GM23338 (cell line): ENCODE measurements at regions not wholly inside any gene's neighbourhood (a gene's known extent, or its start where the extent isn't known, plus 50 kb on each side); places are given as distances from the start of the nearest gene placed in this dataset.

ENCODE experiments used
- ATAC-seq: fragments of 200-7000 bp; cut with Tn5 transposase; 3 replicates; pipeline ENCODE4 v1.9.1; 2020
- DNase-seq: peaks from one replicate; pipeline ENCODE4 v3.0.0-alpha.2; 2015; ENCODE audit warnings: low spot score
- H2AFZ ChIP-seq: fragments of 200-600 bp; sonication (generic); 2 replicates; pipeline ENCODE4 v1.8.0; 2016; ENCODE audit warnings: antibody characterized with exemption, mild to moderate bottlenecking, moderate library complexity
- H3F3A ChIP-seq: fragments of 200-600 bp; sonication (generic); replicated peaks from 2 replicates; pipeline ENCODE4 v1.8.0; 2017; ENCODE audit warnings: antibody characterized with exemption, mixed run types, low read depth
- H3K27ac ChIP-seq: fragments of 200-600 bp; sonication (generic); 2 replicates; pipeline ENCODE4 v1.6.1; 2016; ENCODE audit warnings: low read depth
- H3K27me3 ChIP-seq: fragments of 200-600 bp; sonication (generic); 2 replicates; pipeline ENCODE4 v1.8.0; 2016; ENCODE audit warnings: mild to moderate bottlenecking, mixed run types, moderate library complexity; ENCODE audit not compliant: insufficient read depth
- H3K36me3 ChIP-seq: fragments of 200-600 bp; sonication (generic); 2 replicates; pipeline ENCODE4 v1.8.0; 2016; ENCODE audit warnings: mild to moderate bottlenecking; ENCODE audit not compliant: insufficient read depth
- H3K4me1 ChIP-seq: fragments of 200-600 bp; sonication (generic); 2 replicates; pipeline ENCODE4 v1.8.0; 2016; ENCODE audit warnings: mild to moderate bottlenecking, moderate library complexity; ENCODE audit not compliant: insufficient read depth
- H3K4me2 ChIP-seq: fragments of 200-600 bp; sonication (generic); 2 replicates; pipeline ENCODE4 v1.7.1; 2017; ENCODE audit warnings: mixed run types
- H3K4me3 ChIP-seq: fragments of 200-600 bp; sonication (generic); 2 replicates; pipeline ENCODE4 v1.6.1; 2016; ENCODE audit warnings: mixed run types
- H3K79me2 ChIP-seq: fragments of 200-600 bp; sonication (generic); replicated peaks from 2 replicates; pipeline ENCODE4 v1.8.0; 2017; ENCODE audit warnings: mild to moderate bottlenecking; ENCODE audit not compliant: insufficient read depth
- H3K9me2 ChIP-seq: fragments of 200-600 bp; sonication (generic); 2 replicates; pipeline ENCODE4 v1.8.0; 2017; ENCODE audit not compliant: insufficient read depth
- H4K20me1 ChIP-seq: fragments of 200-600 bp; sonication (generic); replicated peaks from 2 replicates; pipeline ENCODE4 v1.8.0; 2017; ENCODE audit warnings: mild to moderate bottlenecking; ENCODE audit not compliant: insufficient read depth
- H3K27ac Mint-ChIP-seq: 2 replicates; pipeline ENCODE4 v1.8.0; 2020; ENCODE audit warnings: inconsistent platforms, mild to moderate bottlenecking, moderate library complexity, mixed read lengths
- H3K27me3 Mint-ChIP-seq: 3 replicates; pipeline ENCODE4 v1.8.0; 2022; ENCODE audit warnings: low read depth, mild to moderate bottlenecking, moderate library complexity, mixed read lengths, inconsistent platforms; ENCODE audit not compliant: insufficient read depth, poor library complexity
- H3K36me3 Mint-ChIP-seq: 3 replicates; pipeline ENCODE4 v1.8.0; 2021; ENCODE audit warnings: low read depth, mild to moderate bottlenecking, inconsistent platforms, moderate library complexity, mixed read lengths
- H3K4me1 Mint-ChIP-seq: 3 replicates; pipeline ENCODE4 v1.8.0; 2020; ENCODE audit warnings: mild to moderate bottlenecking, inconsistent platforms, mixed read lengths
- H3K4me3 Mint-ChIP-seq: 3 replicates; pipeline ENCODE4 v1.8.0; 2021; ENCODE audit warnings: moderate library complexity, mild to moderate bottlenecking, inconsistent platforms, mixed read lengths
- H3K9me3 Mint-ChIP-seq: 3 replicates; pipeline ENCODE4 v1.8.0; 2020; ENCODE audit warnings: moderate library complexity, mild to moderate bottlenecking, inconsistent platforms, mixed read lengths
- CREB1 ChIP-seq: fragments of 250-450 bp; sonication (Bioruptor Pico); IDR thresholded peaks from 2 replicates; pipeline ENCODE4 v1.5.0; 2020; ENCODE audit warnings: low read depth, mild to moderate bottlenecking, moderate library complexity
- CTCF ChIP-seq, 2 experiments: fragments of 200-600 bp in 1 of 2; sonication (generic) in 1 of 2; conservative IDR thresholded peaks; 2 replicates each; pipeline versions ENCODE4 v1.5.1 to v1.6.1; 2016 to 2017; ENCODE audit warnings: antibody characterized with exemption in 2 of 2, low read depth in 2 of 2, mild to moderate bottlenecking in 2 of 2, moderate library complexity in 1 of 2
- EZH2 ChIP-seq: fragments of 200-600 bp; sonication (generic); IDR thresholded peaks from one replicate; pipeline ENCODE4 v1.8.0; 2017; ENCODE audit warnings: antibody characterized with exemption, mild to moderate bottlenecking, low read depth; ENCODE audit not compliant: unreplicated experiment
- EZH2phosphoT487 ChIP-seq: fragments of 200-600 bp; sonication (generic); IDR thresholded peaks from one replicate; pipeline ENCODE4 v1.8.1; 2018; ENCODE audit warnings: antibody characterized with exemption; ENCODE audit not compliant: unreplicated experiment
- JUNB ChIP-seq: IDR thresholded peaks from one replicate; pipeline ENCODE4 v1.6.1; 2016; ENCODE audit warnings: antibody characterized with exemption; ENCODE audit not compliant: unreplicated experiment
- NANOG ChIP-seq: IDR thresholded peaks from 2 replicates; pipeline ENCODE4 v1.6.1; 2016; ENCODE audit warnings: antibody characterized with exemption, borderline replicate concordance
- POLR2AphosphoS5 ChIP-seq: IDR thresholded peaks from 2 replicates; pipeline ENCODE4 v1.6.1; 2016; ENCODE audit warnings: antibody characterized with exemption, low read depth
- STAT1 ChIP-seq: IDR thresholded peaks from one replicate; pipeline ENCODE4 v1.6.1; 2016; ENCODE audit warnings: antibody characterized with exemption; ENCODE audit not compliant: unreplicated experiment
- ZNF114 ChIP-seq: fragments of 250-450 bp; sonication (Bioruptor Pico); IDR thresholded peaks from 2 replicates; pipeline ENCODE4 v1.5.0; 2020; ENCODE audit warnings: mild to moderate bottlenecking, moderate library complexity
- ZNF331 ChIP-seq: fragments of 250-450 bp; sonication (Bioruptor Pico); IDR thresholded peaks from 2 replicates; pipeline ENCODE4 v1.5.0; 2020; ENCODE audit warnings: low read depth, mild to moderate bottlenecking, moderate library complexity
- ZNF462 ChIP-seq: fragments of 250-450 bp; sonication (Bioruptor Pico); IDR thresholded peaks from 2 replicates; pipeline ENCODE4 v1.5.0; 2020; ENCODE audit warnings: mild to moderate bottlenecking, moderate library complexity
- TF ChIP-seq, protein P1 (sequence below): IDR thresholded peaks from 2 replicates; pipeline ENCODE4 v1.6.1; 2016; ENCODE audit warnings: antibody characterized with exemption
- TF ChIP-seq, protein P2 (sequence below): IDR thresholded peaks from one replicate; pipeline ENCODE4 v1.6.1; 2018; ENCODE audit warnings: antibody characterized with exemption; ENCODE audit not compliant: unreplicated experiment

GRCh38 chr4:138927072-138927471, 88.5 kb upstream of the NOCT start:
- Histone ChIP-seq H3K27ac (no peak overlapping the region), H3K9me2 (0 out of 2 replicates have a peak, but pooled peaks cover 4% of the 10 kb centered on the region), H3K27me3 (no peaks in the 10 kb centered on the region), H2AFZ (no peak overlapping the region), H3K36me3 (no peaks in the 10 kb centered on the region), H4K20me1 (no peaks in the 10 kb centered on the region), H3K79me2 (no peaks in the 10 kb centered on the region), H3K4me2 (no peak overlapping the region), H3K4me1 (no peaks in the 10 kb centered on the region; the same call in 1 of the 2 replicates), H3K4me3 (no peak overlapping the region), H3F3A (no peaks in the 10 kb centered on the region)
- H3K27ac Mint-ChIP-seq = no peak overlapping the region
- TF ChIP-seq EZH2 (no peak), CTCF (conservative IDR thresholded peaks at IDR 0.05; ENCODE audit: low read depth in 2 of 2) (no peak), JUNB (no peak), ZNF331 (CRISPR knock-in tag) (no peak), EZH2phosphoT487 (no peak), STAT1 (no peak), NANOG (no peak), POLR2AphosphoS5 (no peak), CREB1 (CRISPR knock-in tag) (no peak), ZNF114 (no peak), ZNF462 (CRISPR knock-in tag) (no peak)
- TF ChIP-seq, protein P1, sequence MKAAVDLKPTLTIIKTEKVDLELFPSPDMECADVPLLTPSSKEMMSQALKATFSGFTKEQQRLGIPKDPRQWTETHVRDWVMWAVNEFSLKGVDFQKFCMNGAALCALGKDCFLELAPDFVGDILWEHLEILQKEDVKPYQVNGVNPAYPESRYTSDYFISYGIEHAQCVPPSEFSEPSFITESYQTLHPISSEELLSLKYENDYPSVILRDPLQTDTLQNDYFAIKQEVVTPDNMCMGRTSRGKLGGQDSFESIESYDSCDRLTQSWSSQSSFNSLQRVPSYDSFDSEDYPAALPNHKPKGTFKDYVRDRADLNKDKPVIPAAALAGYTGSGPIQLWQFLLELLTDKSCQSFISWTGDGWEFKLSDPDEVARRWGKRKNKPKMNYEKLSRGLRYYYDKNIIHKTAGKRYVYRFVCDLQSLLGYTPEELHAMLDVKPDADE = no peak
- TF ChIP-seq, protein P2, sequence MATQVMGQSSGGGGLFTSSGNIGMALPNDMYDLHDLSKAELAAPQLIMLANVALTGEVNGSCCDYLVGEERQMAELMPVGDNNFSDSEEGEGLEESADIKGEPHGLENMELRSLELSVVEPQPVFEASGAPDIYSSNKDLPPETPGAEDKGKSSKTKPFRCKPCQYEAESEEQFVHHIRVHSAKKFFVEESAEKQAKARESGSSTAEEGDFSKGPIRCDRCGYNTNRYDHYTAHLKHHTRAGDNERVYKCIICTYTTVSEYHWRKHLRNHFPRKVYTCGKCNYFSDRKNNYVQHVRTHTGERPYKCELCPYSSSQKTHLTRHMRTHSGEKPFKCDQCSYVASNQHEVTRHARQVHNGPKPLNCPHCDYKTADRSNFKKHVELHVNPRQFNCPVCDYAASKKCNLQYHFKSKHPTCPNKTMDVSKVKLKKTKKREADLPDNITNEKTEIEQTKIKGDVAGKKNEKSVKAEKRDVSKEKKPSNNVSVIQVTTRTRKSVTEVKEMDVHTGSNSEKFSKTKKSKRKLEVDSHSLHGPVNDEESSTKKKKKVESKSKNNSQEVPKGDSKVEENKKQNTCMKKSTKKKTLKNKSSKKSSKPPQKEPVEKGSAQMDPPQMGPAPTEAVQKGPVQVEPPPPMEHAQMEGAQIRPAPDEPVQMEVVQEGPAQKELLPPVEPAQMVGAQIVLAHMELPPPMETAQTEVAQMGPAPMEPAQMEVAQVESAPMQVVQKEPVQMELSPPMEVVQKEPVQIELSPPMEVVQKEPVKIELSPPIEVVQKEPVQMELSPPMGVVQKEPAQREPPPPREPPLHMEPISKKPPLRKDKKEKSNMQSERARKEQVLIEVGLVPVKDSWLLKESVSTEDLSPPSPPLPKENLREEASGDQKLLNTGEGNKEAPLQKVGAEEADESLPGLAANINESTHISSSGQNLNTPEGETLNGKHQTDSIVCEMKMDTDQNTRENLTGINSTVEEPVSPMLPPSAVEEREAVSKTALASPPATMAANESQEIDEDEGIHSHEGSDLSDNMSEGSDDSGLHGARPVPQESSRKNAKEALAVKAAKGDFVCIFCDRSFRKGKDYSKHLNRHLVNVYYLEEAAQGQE = no peak
- peaks cover 34% of the 10 kb centered on the region for H3K9me3 Mint-ChIP-seq
- peaks cover 7% of the 10 kb centered on the region for H3K4me1 Mint-ChIP-seq
- no peak overlapping the region for H3K4me3 Mint-ChIP-seq
- H3K27me3 Mint-ChIP-seq = peaks cover 6% of the 10 kb centered on the region
- peaks cover 21% of the 10 kb centered on the region for H3K36me3 Mint-ChIP-seq
- DNase-seq (no peak), ATAC-seq (no peak)
